HCT116 (cell line): ENCODE measurements at regions not wholly inside any gene's neighbourhood (a gene's known extent, or its start where the extent isn't known, plus 50 kb on each side); places are given as distances from the start of the nearest gene placed in this dataset.

Source experiments
- ATAC-seq: fragments of 200-7000 bp; cut with Tn5 transposase; 2 replicates; pipeline ENCODE4 v1.9.1; 2020; ENCODE audit warnings: mild to moderate bottlenecking, moderate library complexity
- BruUV-seq: library from RNA; stranded (reverse); fragments of 400-500 nt; replicated peaks from 2 replicates; lab custom pipeline; 2021; lab: Mats Ljungman, UMichigan
- CTCF ChIA-PET: fragments of 300-600 bp; sonication (Branson Sonifier 250); formaldehyde crosslinking; loops from one replicate; lab custom pipeline; 2021; ENCODE audit warnings: antibody characterized with exemption; lab: Charles Lee
- POLR2A ChIA-PET: fragments of 300-600, 350-600 bp; sonication (Branson Sonifier 250); formaldehyde crosslinking; loops from one replicate; lab custom pipeline; 2021; ENCODE audit warnings: antibody characterized with exemption; lab: Charles Lee
- RAD21 ChIA-PET, 2 experiments: fragments of 300-600 bp; sonication (Branson Sonifier 250); formaldehyde crosslinking; loops; one replicate each; lab custom pipeline; 2023; ENCODE audit warnings: low total read pairs in 2 of 2; ENCODE audit not compliant: uncharacterized antibody in 2 of 2, unreplicated experiment in 2 of 2, low non-redundant PET in 1 of 2; lab: Charles Lee
- DNase-seq: peaks from one replicate; pipeline ENCODE4 v3.0.0-alpha.2; 2010; ENCODE audit warnings: low read depth, low spot score
- H2AFZ ChIP-seq: fragments of 200-600 bp; shearing (Covaris generic), sonication (generic); 2 replicates; pipeline ENCODE4 v1.6.1; 2017; ENCODE audit warnings: low read depth, mixed run types, mixed read lengths, antibody characterized with exemption, low read length; ENCODE audit not compliant: poor library complexity, severe bottlenecking
- H3K27ac ChIP-seq: 2 replicates; pipeline ENCODE4 v1.5.1; 2012; ENCODE audit warnings: low read depth, low read length
- H3K27me3 ChIP-seq: fragments of 200-600 bp; sonication (generic); 2 replicates; pipeline ENCODE4 v1.6.1; 2016; ENCODE audit warnings: mixed run types, low read length, mixed read lengths; ENCODE audit not compliant: insufficient read depth
- H3K36me3 ChIP-seq, 2 experiments: fragments of 200-500 bp in 1 of 2; fragments of 200-600 bp in 1 of 2; sonication (Bioruptor generic) in 1 of 2; sonication (generic) in 1 of 2; 2 replicates each; pipeline versions ENCODE4 v1.5.1 to v1.6.1; 2014 to 2016; ENCODE audit warnings: low read length in 2 of 2, inconsistent platforms in 1 of 2, mixed read lengths in 1 of 2, mixed run types in 1 of 2; ENCODE audit not compliant: insufficient read depth in 2 of 2, control insufficient read depth in 1 of 2
- H3K4me1 ChIP-seq, 2 experiments: fragments of 200-600 bp in 1 of 2; sonication (generic) in 1 of 2; 2 replicates each; pipeline versions ENCODE4 v1.5.1 to v1.6.1; 2012 to 2017; ENCODE audit warnings: low read length in 2 of 2, inconsistent platforms in 1 of 2, mild to moderate bottlenecking in 1 of 2, mixed read lengths in 1 of 2, mixed run types in 1 of 2, moderate library complexity in 1 of 2; ENCODE audit not compliant: insufficient read depth in 2 of 2, control insufficient read depth in 1 of 2
- H3K4me2 ChIP-seq: fragments of 200-600 bp; sonication (generic); 2 replicates; pipeline ENCODE4 v1.6.1; 2017; ENCODE audit warnings: mixed run types, low read length, mixed read lengths
- H3K4me3 ChIP-seq, 2 experiments: fragments of 200-600 bp in 1 of 2; sonication (generic) in 1 of 2; replicated peaks in 1 of 2; 2 replicates each; pipeline ENCODE4 v1.5.1; 2011 to 2016; ENCODE audit warnings: low read length in 2 of 2, control low read depth in 1 of 2, low read depth in 1 of 2, mild to moderate bottlenecking in 1 of 2, mixed read lengths in 1 of 2, mixed run types in 1 of 2
- H3K79me2 ChIP-seq: fragments of 200-600 bp; sonication (generic); 2 replicates; pipeline ENCODE4 v1.6.1; 2017; ENCODE audit warnings: mild to moderate bottlenecking, mixed run types, low read length, moderate library complexity, mixed read lengths; ENCODE audit not compliant: insufficient read depth
- H3K9ac ChIP-seq: fragments of 200-600 bp; sonication (generic); 2 replicates; pipeline ENCODE4 v1.6.1; 2016; ENCODE audit warnings: low read length, mixed read lengths
- H3K9me2 ChIP-seq: fragments of 200-600 bp; sonication (generic), shearing (Covaris generic); 2 replicates; pipeline ENCODE4 v1.6.1; 2017; ENCODE audit warnings: mixed run types, mild to moderate bottlenecking, moderate library complexity; ENCODE audit not compliant: insufficient read depth
- H3K9me3 ChIP-seq, 2 experiments: fragments of 200-500 bp in 1 of 2; fragments of 200-600 bp in 1 of 2; sonication (Bioruptor generic) in 1 of 2; sonication (generic) in 1 of 2; 2 replicates each; pipeline ENCODE4 v1.6.1; 2014 to 2017; ENCODE audit warnings: low read length in 2 of 2, mixed read lengths in 2 of 2, inconsistent platforms in 1 of 2, low read depth in 1 of 2, mild to moderate bottlenecking in 1 of 2, mixed run types in 1 of 2, moderate library complexity in 1 of 2; ENCODE audit not compliant: control insufficient read depth in 1 of 2, insufficient read depth in 1 of 2
- H4K20me1 ChIP-seq: fragments of 200-600 bp; sonication (generic), shearing (Covaris generic); 2 replicates; pipeline ENCODE4 v1.6.1; 2017; ENCODE audit warnings: mixed run types, mild to moderate bottlenecking, moderate library complexity; ENCODE audit not compliant: insufficient read depth
- ATF3 ChIP-seq: IDR thresholded peaks from 2 replicates; pipeline ENCODE4 v1.6.1; 2012
- CBX3 ChIP-seq: IDR thresholded peaks from 2 replicates; pipeline ENCODE4 v1.6.1; 2012; ENCODE audit warnings: low read depth
- EGR1 ChIP-seq: IDR thresholded peaks from 2 replicates; pipeline ENCODE4 v1.6.1; 2012; ENCODE audit warnings: low read depth
- EZH2 ChIP-seq: fragments of 200-600 bp; sonication (generic); IDR thresholded peaks from 2 replicates; pipeline ENCODE4 v1.6.1; 2017; ENCODE audit warnings: antibody characterized with exemption, mixed run types
- EZH2phosphoT487 ChIP-seq: fragments of 200-600 bp; IDR thresholded peaks from 2 replicates; pipeline ENCODE4 v1.6.1; 2018; ENCODE audit warnings: antibody characterized with exemption, borderline replicate concordance
- JUND ChIP-seq: IDR thresholded peaks from 2 replicates; pipeline ENCODE4 v1.6.1; 2012
- MAX ChIP-seq: IDR thresholded peaks from 2 replicates; pipeline ENCODE4 v1.6.1; 2012
- POLR2A ChIP-seq: IDR thresholded peaks from 2 replicates; pipeline ENCODE4 v1.7.0; 2011; ENCODE audit warnings: borderline replicate concordance; ENCODE audit not compliant: insufficient read depth, insufficient read length; ENCODE audit errors: extremely low read depth
- POLR2AphosphoS5 ChIP-seq: IDR thresholded peaks from 2 replicates; pipeline ENCODE4 v1.6.1; 2011; ENCODE audit warnings: mild to moderate bottlenecking, low read depth, low read length, moderate library complexity
- RAD21 ChIP-seq: IDR thresholded peaks from 2 replicates; pipeline ENCODE4 v1.6.1; 2012; ENCODE audit warnings: low read depth, mild to moderate bottlenecking
- REST ChIP-seq: IDR thresholded peaks from 2 replicates; pipeline ENCODE4 v1.6.1; 2012; ENCODE audit warnings: low read depth
- SIN3A ChIP-seq: IDR thresholded peaks from 2 replicates; pipeline ENCODE4 v1.6.1; 2012; ENCODE audit warnings: low read depth
- SRF ChIP-seq: IDR thresholded peaks from 2 replicates; pipeline ENCODE4 v1.6.1; 2012; ENCODE audit warnings: low read depth
- YY1 ChIP-seq: IDR thresholded peaks from 2 replicates; pipeline ENCODE4 v1.6.1; 2011; ENCODE audit warnings: low read length, low read depth, moderate library complexity, mild to moderate bottlenecking; ENCODE audit not compliant: insufficient replicate concordance; ENCODE audit errors: extremely low read depth
- ZFX ChIP-seq: fragments of 450-650 bp; IDR thresholded peaks from 2 replicates; pipeline ENCODE4 v1.6.1; 2017
- ZNF274 ChIP-seq: fragments of 200-500 bp; sonication (Bioruptor generic); IDR thresholded peaks from 2 replicates; pipeline ENCODE4 v1.6.1; 2014; ENCODE audit warnings: mild to moderate bottlenecking, low read depth, low read length, inconsistent platforms
- intact Hi-C: fragments of 100-400 bp; cut with micrococcal nuclease; formaldehyde crosslinking; loops from 2 replicates; pipeline ENCODE4 v1.10.0; 2022
- TF ChIP-seq, protein P1 (sequence below), 3 experiments: fragments of 200-600 bp in 1 of 3; sonication (generic) in 1 of 3; IDR thresholded peaks in 2 of 3; conservative IDR thresholded peaks in 1 of 3; 2 replicates each; pipeline ENCODE4 v1.5.1; 2012 to 2017; ENCODE audit warnings: low read depth in 2 of 3, low read length in 2 of 3, antibody characterized with exemption in 1 of 3, borderline replicate concordance in 1 of 3, control low read depth in 1 of 3, mild to moderate bottlenecking in 1 of 3, mixed read lengths in 1 of 3, mixed run types in 1 of 3, moderate library complexity in 1 of 3; ENCODE audit not compliant: insufficient read depth in 1 of 3

- no peaks in the 10 kb centered on the region for H3K9me3 ChIP-seq
- no peaks in the 10 kb centered on the region for H4K20me1 ChIP-seq
- H3K4me1 ChIP-seq = 0 out of 4 replicates have a peak, but pooled peaks cover 0 to 4% of the 10 kb centered on the region in 2 experiments
- no peaks in the 10 kb centered on the region for H3K27me3 ChIP-seq
- ChIA-PET RAD21 (no interaction called here), CTCF (no interaction called here), POLR2A (no interaction called here)
- H3K36me3 ChIP-seq = no peaks in the 10 kb centered on the region
- H3K4me3 ChIP-seq = no peak overlapping the region
- BruUV-seq = no TSS peak
- intact Hi-C loops = no loop called here
- no peak overlapping the region for H2AFZ ChIP-seq
- H3K4me2 ChIP-seq = no peak overlapping the region
- no peak for TF ChIP-seq RAD21
- TF ChIP-seq, protein P1, sequence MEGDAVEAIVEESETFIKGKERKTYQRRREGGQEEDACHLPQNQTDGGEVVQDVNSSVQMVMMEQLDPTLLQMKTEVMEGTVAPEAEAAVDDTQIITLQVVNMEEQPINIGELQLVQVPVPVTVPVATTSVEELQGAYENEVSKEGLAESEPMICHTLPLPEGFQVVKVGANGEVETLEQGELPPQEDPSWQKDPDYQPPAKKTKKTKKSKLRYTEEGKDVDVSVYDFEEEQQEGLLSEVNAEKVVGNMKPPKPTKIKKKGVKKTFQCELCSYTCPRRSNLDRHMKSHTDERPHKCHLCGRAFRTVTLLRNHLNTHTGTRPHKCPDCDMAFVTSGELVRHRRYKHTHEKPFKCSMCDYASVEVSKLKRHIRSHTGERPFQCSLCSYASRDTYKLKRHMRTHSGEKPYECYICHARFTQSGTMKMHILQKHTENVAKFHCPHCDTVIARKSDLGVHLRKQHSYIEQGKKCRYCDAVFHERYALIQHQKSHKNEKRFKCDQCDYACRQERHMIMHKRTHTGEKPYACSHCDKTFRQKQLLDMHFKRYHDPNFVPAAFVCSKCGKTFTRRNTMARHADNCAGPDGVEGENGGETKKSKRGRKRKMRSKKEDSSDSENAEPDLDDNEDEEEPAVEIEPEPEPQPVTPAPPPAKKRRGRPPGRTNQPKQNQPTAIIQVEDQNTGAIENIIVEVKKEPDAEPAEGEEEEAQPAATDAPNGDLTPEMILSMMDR (IDR thresholded peaks at IDR 0.05 in 2 of 3, conservative IDR thresholded peaks at IDR 0.05 in 1 of 3; ENCODE audit: borderline replicate concordance in 1 of 3, insufficient read depth in 1 of 3, low read depth in 2 of 3, low read length in 2 of 3) = no peak
- no peak for TF ChIP-seq POLR2AphosphoS5
- no peak for TF ChIP-seq MAX
- TF ChIP-seq CBX3 = no peak
- TF ChIP-seq SIN3A = no peak
- TF ChIP-seq REST = no peak
- TF ChIP-seq EZH2phosphoT487 = no peak
- no peak for TF ChIP-seq ATF3
- TF ChIP-seq ZFX = no peak
- no peak for TF ChIP-seq YY1
- no peak for TF ChIP-seq EZH2
- no peak for TF ChIP-seq POLR2A
- no peak for TF ChIP-seq JUND
- TF ChIP-seq ZNF274 = no peak
- no peak for TF ChIP-seq SRF
- no peak for TF ChIP-seq EGR1
- H3K9me2 ChIP-seq = no peaks in the 10 kb centered on the region
- H3K27ac ChIP-seq = no peak overlapping the region
- H3K79me2 ChIP-seq = no peaks in the 10 kb centered on the region
- H3K9ac ChIP-seq = no peak overlapping the region
- ATAC-seq (no peak), DNase-seq (no peak)
Observed at GRCh38 chr6:140812636-140813035, 1320.1 kb upstream of the GJE1 start.
